Activated effector memory CD4-positive, alpha-beta T cell treated with Interleukin-2 at 50 U/mL for 16 hours (primary cell): ENCODE measurements at regions not wholly inside any gene's neighbourhood (a gene's known extent, or its start where the extent isn't known, plus 50 kb on each side); places are given as distances from the start of the nearest gene placed in this dataset.

Experiments used
- DNase-seq: peaks from one replicate; pipeline ENCODE4 v3.0.0-alpha.2; 2020

GRCh38 chr4:123956204-123956603 is 559.6 kb downstream of the SPRY1 start:
- DNase-seq, result no peak

GRCh38 chr4:123966990-123967769 is 570.6 kb downstream of the SPRY1 start:
- no peak for DNase-seq

GRCh38 chr4:123972031-123972430 is 575.4 kb downstream of the SPRY1 start:
- DNase-seq, result no peak

GRCh38 chr4:123974386-123975149 is 578.0 kb downstream of the SPRY1 start:
- no peak for DNase-seq

GRCh38 chr4:123976285-123976684 is 579.7 kb downstream of the SPRY1 start:
- no peak for DNase-seq

GRCh38 chr4:123976819-123977218 is 580.2 kb downstream of the SPRY1 start:
- no peak for DNase-seq

- DNase-seq, result no peak
These were observed 581.1 kb downstream of the SPRY1 start for GRCh38 chr4:123977641-123978081.

GRCh38 chr4:123978637-123979036 is 582.0 kb downstream of the SPRY1 start:
- DNase-seq, result no peak

GRCh38 chr4:123980736-123981300 is 584.2 kb downstream of the SPRY1 start:
- no peak for DNase-seq

GRCh38 chr4:123984886-123985285 is 588.3 kb downstream of the SPRY1 start:
- DNase-seq, result no peak

GRCh38 chr4:123986268-123986798 is 589.7 kb downstream of the SPRY1 start:
- no peak for DNase-seq

- no peak for DNase-seq
These were observed 590.8 kb downstream of the SPRY1 start for GRCh38 chr4:123987408-123987807.

- no peak for DNase-seq
These were observed 593.8 kb downstream of the SPRY1 start for GRCh38 chr4:123990310-123990870.

- DNase-seq, result no peak
These were observed 598.3 kb downstream of the SPRY1 start for GRCh38 chr4:123994917-123995316.

- DNase-seq, result no peak
These were observed 599.3 kb downstream of the SPRY1 start for GRCh38 chr4:123995936-123996335.

GRCh38 chr4:123996718-123997510 is 600.3 kb downstream of the SPRY1 start:
- no peak for DNase-seq

- no peak for DNase-seq
These were observed 601.3 kb downstream of the SPRY1 start for GRCh38 chr4:123997776-123998449.

GRCh38 chr4:124000233-124000632 is 603.6 kb downstream of the SPRY1 start:
- no peak for DNase-seq

GRCh38 chr4:124015766-124016165 is 619.2 kb downstream of the SPRY1 start:
- DNase-seq, result no peak

GRCh38 chr4:124017185-124017785 is 620.7 kb downstream of the SPRY1 start:
- DNase-seq, result no peak
